ENCODE measurements at regions not wholly inside any gene's neighbourhood (a gene's known extent, or its start where the extent isn't known, plus 50 kb on each side); places are given as distances from the start of the nearest gene placed in this dataset.

- TF ChIP-seq CTCF (IDR thresholded peaks at IDR 0.05; ENCODE audit: low read depth, low read length, poor library complexity, severe bottlenecking) (no peak), EZH2phosphoT487 (IDR thresholded peaks at IDR 0.05; ENCODE audit: borderline replicate concordance, low read length) (no peak)
Measured at GRCh38 chr2:34549710-34550345, 950.7 kb upstream of the FAM98A start.
